Chondrocyte (in vitro differentiated cells): ENCODE measurements at regions not wholly inside any gene's neighbourhood (a gene's known extent, or its start where the extent isn't known, plus 50 kb on each side); places are given as distances from the start of the nearest gene placed in this dataset.
"Not testable (repeated sequence)": the region's sequence is repeated elsewhere in the genome, so short reads cannot be mapped to it uniquely, and the experiment has no call there.

Source experiments
- DNase-seq: peaks from one replicate; pipeline ENCODE4 v3.0.0; 2021; ENCODE audit warnings: mixed read lengths, low spot score
- H3K27ac Mint-ChIP-seq: one replicate; pipeline ENCODE4 v1.8.0; 2021; ENCODE audit warnings: mild to moderate bottlenecking, moderate library complexity, mixed read lengths; ENCODE audit not compliant: unreplicated experiment
- H3K27me3 Mint-ChIP-seq: 2 replicates; pipeline ENCODE4 v1.8.0; 2021; ENCODE audit warnings: low read depth, mixed read lengths
- H3K36me3 Mint-ChIP-seq: 2 replicates; pipeline ENCODE4 v1.8.0; 2021; ENCODE audit warnings: low read depth, mixed read lengths
- H3K4me1 Mint-ChIP-seq: 2 replicates; pipeline ENCODE4 v1.8.0; 2021; ENCODE audit warnings: low read depth, mild to moderate bottlenecking, mixed read lengths
- H3K4me3 Mint-ChIP-seq: one replicate; pipeline ENCODE4 v1.8.0; 2021; ENCODE audit warnings: mild to moderate bottlenecking, moderate library complexity, mixed read lengths; ENCODE audit not compliant: unreplicated experiment
- H3K9me3 Mint-ChIP-seq: 2 replicates; pipeline ENCODE4 v1.8.0; 2021; ENCODE audit warnings: low read depth, mixed read lengths
- TF ChIP-seq, protein P1 (sequence below): fragments of 200-600 bp; sonication (generic); IDR thresholded peaks from 2 replicates; pipeline ENCODE4 v1.5.0; 2021; ENCODE audit warnings: antibody characterized with exemption, mild to moderate bottlenecking, moderate library complexity

DNA sequence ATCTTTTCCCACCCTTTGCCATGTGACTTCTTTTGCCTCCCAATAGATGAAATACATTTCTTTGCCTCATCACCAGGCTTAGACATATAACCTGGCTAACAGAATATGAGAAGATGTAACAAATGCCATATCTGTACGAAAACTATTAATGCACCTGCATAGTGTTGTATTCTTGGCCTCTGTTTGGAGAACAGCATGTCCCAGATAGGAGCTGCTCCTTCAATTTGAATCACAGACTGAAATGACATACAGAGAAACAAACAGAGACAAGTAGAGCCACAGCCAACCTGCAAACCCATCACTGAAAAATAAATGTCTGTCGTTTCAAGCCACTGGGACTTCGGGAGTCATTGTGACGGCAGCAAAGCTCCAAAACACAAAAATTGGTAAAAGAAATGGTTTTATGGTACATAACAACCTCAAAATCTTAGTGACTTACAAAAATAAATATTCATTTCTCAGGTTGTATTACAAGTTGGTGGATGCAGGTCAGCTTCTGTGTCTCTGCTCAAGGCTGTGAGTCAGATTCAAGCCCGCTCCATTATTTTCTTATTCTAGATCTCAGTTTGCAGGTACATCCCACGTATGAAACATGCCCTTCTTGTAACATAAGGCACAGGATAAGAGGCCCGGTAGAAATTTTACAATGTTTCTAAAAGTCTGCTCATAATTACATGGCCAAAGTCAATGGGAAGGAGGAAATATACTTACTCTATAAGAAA is 171.3 kb upstream of the SOX6 start:
- no peak for DNase-seq
- TF ChIP-seq, protein P1, sequence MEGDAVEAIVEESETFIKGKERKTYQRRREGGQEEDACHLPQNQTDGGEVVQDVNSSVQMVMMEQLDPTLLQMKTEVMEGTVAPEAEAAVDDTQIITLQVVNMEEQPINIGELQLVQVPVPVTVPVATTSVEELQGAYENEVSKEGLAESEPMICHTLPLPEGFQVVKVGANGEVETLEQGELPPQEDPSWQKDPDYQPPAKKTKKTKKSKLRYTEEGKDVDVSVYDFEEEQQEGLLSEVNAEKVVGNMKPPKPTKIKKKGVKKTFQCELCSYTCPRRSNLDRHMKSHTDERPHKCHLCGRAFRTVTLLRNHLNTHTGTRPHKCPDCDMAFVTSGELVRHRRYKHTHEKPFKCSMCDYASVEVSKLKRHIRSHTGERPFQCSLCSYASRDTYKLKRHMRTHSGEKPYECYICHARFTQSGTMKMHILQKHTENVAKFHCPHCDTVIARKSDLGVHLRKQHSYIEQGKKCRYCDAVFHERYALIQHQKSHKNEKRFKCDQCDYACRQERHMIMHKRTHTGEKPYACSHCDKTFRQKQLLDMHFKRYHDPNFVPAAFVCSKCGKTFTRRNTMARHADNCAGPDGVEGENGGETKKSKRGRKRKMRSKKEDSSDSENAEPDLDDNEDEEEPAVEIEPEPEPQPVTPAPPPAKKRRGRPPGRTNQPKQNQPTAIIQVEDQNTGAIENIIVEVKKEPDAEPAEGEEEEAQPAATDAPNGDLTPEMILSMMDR: no peak
- peaks cover 31% of the 10 kb centered on the region for H3K4me1 Mint-ChIP-seq
- peaks cover 9% of the 10 kb centered on the region for H3K9me3 Mint-ChIP-seq
- H3K4me3 Mint-ChIP-seq: no peak overlapping the region
- peaks cover under 1% of the 10 kb centered on the region for H3K36me3 Mint-ChIP-seq
- no peaks in the 10 kb centered on the region for H3K27me3 Mint-ChIP-seq
- no peak overlapping the region for H3K27ac Mint-ChIP-seq

DNA sequence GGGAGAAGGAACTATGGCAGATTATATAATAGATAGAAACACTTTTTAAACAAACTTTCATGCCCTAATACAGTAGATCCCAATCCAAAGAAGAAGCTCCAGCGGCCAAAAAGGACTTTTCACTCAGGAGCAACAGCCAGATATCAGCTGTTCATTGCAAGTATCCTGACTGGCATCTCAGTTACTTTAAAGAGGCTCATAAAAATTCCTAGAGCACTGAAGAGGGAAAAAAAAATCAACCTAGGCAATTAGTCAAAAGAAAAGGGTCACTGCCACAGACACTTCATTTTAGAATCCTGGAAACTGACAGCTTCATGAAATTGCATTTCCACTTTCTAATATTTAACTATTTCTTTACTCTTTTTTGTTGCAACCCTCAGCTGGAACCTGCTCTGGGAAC is 170.6 kb upstream of the SOX6 start:
- no peak overlapping the region for H3K27ac Mint-ChIP-seq
- H3K36me3 Mint-ChIP-seq: peaks cover 5% of the 10 kb centered on the region
- H3K4me3 Mint-ChIP-seq: no peak overlapping the region
- no peak for DNase-seq
- no peaks in the 10 kb centered on the region for H3K27me3 Mint-ChIP-seq
- H3K4me1 Mint-ChIP-seq: peaks cover 24% of the 10 kb centered on the region
- peaks cover 15% of the 10 kb centered on the region for H3K9me3 Mint-ChIP-seq
- TF ChIP-seq, protein P1: no peak

DNA sequence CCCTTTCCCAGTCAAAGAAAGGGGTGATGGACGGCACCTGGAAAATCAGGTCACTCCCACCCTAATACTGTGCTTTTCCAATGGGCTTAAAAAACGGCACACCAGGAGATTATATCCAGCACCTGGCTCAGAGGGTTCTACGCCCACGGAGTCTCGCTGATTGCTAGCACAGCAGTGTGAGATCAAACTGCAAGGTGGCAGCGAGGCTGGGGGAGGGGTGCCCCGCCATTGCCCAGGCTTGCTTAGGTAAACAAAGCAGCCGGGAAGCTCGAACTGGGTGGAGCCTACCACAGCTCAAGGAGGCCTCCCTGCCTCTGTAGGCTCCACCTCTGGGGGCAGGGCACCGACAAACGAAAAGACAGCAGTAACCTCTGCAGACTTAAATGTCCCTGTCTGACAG is 164.4 kb upstream of the SOX6 start:
- not testable (repeated sequence) for H3K4me3 Mint-ChIP-seq, H3K27ac Mint-ChIP-seq, H3K27me3 Mint-ChIP-seq, H3K4me1 Mint-ChIP-seq, DNase-seq
- H3K36me3 Mint-ChIP-seq: peaks cover 18% of the 10 kb centered on the region
- H3K9me3 Mint-ChIP-seq: peaks cover 29% of the 10 kb centered on the region

DNA sequence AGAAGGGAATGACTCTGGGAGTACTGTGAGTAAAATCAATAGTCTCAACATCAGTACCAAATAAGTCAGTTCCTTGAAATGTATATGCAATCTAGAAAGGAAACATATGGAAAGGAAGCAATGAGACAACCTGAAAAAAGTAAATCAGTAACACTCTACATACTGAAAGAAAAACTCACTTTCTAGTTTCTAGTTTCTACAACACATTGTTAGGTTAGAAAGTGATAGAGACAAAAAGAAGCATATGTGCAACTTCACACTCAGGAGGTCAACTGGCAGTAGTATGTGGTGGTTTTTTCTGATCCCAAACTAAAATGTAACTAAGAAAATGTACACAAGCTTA is 156.5 kb upstream of the SOX6 start:
- Mint-ChIP-seq H3K27me3 (no peaks in the 10 kb centered on the region), H3K4me3 (no peak overlapping the region), H3K36me3 (peaks cover 2% of the 10 kb centered on the region), H3K4me1 (peaks cover 28% of the 10 kb centered on the region), H3K9me3 (no peaks in the 10 kb centered on the region), H3K27ac (peak overlapping the region; percentile 43)
- TF ChIP-seq, protein P1: no peak
- DNase-seq: no peak

DNA sequence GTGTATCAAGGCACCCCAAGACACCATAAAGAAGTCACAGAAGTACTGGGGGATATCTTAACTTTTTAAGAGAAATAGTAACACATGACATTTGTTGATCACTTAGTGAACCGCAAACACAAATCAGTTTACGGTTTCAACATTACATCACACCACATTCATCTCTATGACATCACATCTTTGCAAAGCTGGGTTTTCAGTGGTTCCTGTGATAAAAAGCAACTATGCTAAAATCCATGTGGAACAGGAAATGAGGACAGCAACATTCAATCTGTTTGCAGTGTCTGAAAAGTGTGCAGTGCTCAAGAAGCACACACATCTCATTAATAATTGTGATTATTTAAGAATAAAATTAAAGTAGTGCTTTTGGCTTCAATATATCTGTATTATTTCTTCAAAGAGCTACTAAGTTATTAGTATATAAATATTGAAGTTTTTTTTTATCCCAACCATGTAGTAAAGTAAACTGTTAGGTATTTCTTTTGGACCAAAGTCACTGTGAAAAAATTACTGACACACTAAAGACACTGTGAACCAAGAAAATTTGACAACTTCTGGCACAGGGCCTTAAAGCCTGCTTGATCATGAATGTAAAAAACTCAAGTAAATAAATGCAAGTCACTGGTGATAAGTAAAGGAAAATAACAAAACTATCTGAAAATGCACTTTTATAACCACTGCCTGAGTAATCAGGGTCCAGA is 156.0 kb upstream of the SOX6 start:
- DNase-seq: no peak
- H3K27ac Mint-ChIP-seq: peak overlapping the region; percentile 74
- no peaks in the 10 kb centered on the region for H3K27me3 Mint-ChIP-seq
- H3K9me3 Mint-ChIP-seq: no peaks in the 10 kb centered on the region
- H3K4me3 Mint-ChIP-seq: no peak overlapping the region
- peaks cover 2% of the 10 kb centered on the region for H3K36me3 Mint-ChIP-seq
- peaks cover 28% of the 10 kb centered on the region for H3K4me1 Mint-ChIP-seq
- TF ChIP-seq, protein P1: no peak
